NCI-H2029 (cell line): ENCODE measurements at regions not wholly inside any gene's neighbourhood (a gene's known extent, or its start where the extent isn't known, plus 50 kb on each side); places are given as distances from the start of the nearest gene placed in this dataset.
"Not testable (repeated sequence)": the region's sequence is repeated elsewhere in the genome, so short reads cannot be mapped to it uniquely, and the experiment has no call there.

Experiments used
- DNase-seq: peaks from one replicate; lab custom pipeline; 2025; lab: John Stamatoyannopoulos, UW

DNA sequence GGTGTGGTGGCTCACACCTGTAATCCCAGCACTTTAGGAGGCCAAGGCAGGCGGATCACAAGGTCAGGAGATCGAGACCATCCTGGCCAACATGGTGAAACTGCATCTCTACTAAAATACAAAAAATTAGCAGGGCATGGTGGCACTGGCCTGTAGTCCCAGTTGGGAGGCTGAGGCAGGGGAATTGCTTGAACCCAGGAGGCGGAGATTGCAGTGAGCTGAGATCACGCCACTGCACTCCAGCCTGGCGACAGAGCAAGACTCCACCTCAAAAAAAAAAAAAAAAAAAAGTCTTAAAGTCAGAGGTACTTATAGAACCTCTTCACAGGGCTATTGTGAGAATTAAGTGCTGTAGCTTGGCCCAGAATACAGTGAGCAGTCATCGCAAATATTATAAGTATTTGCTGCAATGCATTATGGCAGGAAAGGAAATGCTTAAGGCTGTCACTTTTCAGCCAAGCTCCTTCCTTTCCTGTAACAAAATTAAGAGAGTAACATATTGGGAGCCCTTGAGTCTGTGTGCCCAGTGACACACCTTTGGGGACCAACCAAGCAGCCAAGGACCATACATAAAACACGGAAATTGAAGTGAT is 110.9 kb upstream of the HAND1 start:
- not testable (repeated sequence) for DNase-seq

DNA sequence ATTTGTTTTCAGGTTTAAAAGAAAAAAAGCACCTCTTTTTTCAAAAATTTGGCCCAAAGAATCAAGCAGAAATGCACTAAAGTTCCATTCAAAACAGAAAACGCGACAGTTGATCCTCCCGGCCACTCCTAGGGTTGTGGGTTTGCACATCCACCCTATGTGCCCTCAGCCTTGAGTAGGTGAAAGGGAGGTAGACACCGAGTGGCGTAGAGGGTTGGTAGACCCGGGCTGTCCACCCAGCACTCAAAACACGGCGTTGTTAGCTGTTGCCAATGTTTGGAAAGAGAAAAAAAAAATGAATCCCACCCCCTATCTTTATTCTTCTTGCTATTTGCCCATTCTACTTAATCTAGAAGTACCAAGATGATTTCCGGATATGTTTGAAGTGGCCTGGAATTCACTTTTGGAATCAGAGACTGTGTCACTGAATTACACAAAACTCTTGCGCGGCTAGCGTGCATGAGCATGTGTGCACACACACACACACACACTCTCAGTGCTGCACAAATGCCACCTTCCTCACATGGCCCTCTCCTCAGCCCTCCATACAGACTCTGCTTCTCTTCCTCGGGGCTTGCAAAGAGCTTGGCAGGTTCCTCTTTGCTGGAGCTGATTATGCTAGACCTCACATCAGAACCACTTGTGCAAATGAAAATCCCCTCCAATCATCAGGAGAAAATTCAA is 110.2 kb upstream of the HAND1 start:
- no peak for DNase-seq

DNA sequence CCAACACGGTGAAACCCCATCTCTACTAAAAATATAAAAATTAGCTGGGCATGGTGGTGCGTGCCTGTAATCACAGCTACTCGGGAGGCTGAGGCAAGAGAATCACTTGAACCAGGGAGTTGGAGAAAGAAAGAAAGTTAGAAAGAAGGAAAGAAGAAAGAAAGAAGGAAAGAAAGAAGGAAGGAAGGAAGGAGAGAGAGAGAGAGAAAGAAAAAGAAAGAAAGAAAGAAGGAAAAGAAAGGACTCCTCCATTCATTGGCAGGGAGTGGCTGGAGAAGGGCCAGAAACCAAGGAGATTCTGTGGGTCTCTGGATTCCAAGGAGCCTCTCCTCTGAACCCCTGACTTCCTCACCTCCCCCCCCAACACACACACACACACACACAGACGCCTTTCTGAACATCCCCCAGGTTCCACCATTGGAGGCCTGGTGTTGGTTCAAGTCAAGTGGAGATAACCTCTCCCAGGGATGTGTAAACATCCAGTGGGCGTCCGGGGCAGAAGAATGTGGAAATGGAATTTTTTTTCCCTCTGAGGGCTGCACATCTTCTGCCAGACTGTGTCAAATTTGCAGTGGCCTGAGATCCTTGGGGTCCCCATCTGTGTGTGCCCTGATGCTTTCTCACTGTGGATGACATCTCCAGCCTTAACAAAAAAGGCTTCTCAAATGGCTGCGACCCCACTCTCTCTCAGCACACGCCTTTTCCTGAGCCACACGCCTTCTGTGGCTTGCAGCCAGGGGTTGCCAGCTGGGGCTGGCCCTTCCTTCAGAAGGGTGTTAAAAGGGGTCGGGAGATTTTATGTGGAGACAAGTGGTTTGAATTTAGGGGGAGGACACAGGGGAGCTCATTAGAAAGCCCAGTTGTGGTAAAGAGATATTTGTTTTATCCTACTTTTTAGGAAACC is 109.3 kb upstream of the HAND1 start:
- no peak for DNase-seq

DNA sequence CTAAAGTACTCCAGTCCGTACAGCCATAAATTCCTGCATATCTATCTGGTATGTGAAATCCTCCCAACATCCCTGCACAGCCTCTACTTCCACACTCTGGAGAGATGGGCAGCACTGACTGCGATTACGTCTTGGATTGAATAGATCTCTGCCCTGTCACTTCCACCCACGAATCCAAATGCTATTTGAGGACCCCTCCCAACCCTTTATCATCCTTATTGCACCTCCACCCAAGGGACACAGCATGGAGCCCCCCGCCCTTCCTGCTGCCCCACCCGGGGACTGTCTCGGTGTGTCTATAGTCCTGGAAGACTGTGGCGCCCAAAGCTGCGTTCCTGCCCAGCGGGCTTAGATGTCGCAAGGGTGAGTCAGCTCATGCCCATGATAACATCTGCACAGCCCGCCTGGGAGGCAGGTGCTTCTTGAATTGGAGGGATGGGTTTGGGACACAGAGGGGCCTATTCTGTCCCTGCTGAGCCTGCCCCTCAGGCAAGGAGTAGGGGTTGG is 105.7 kb upstream of the HAND1 start:
- no peak for DNase-seq

- no peak for DNase-seq
These were observed 102.4 kb upstream of the HAND1 start for GRCh38 chr5:154580422-154580821.

GRCh38 chr5:154577416-154577815 is 99.4 kb upstream of the HAND1 start:
- no peak for DNase-seq

GRCh38 chr5:154576429-154576806 is 98.4 kb upstream of the HAND1 start:
- DNase-seq: no peak

DNA sequence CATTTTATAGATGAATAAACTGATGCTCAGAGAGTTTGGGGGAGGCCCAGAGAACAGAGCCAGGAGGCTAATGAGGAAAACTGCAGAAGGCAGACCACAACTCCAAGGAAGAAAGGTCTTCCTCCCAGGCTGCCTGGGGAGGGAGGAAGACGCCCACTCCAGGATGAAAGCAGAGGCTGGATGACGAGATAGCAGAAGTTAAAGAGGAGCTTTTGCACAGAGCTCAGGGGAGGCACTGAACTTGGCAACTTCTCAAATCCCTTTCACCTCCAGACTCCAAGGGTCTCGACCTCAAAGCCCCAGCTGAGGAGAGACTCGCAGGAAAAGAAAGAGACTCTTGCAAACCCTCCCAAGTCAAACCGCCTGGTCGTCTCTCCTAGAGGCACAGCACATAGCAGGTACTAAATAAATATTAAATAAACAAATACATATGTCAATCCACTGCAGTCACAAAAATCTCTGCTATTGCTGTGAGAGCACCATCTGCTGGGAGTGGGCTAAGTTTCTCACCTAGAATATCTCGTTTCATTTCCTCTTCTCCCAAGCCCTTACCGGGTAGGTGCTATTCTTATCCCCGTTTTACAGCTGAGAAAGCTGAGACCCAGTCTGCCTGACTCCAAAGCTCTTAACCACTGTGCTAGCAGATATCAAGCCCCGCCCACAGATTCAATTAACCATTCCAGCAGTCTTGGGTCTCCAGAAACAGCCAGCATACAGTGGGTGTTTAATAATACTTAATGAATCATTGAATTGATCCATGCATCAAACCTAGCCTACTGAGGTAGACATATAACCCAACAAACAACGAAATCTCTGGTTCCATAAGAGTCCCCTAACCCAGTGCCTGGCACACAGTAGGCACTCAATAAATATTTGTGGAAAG is 97.8 kb upstream of the HAND1 start:
- peak; percentile 27 for DNase-seq

DNA sequence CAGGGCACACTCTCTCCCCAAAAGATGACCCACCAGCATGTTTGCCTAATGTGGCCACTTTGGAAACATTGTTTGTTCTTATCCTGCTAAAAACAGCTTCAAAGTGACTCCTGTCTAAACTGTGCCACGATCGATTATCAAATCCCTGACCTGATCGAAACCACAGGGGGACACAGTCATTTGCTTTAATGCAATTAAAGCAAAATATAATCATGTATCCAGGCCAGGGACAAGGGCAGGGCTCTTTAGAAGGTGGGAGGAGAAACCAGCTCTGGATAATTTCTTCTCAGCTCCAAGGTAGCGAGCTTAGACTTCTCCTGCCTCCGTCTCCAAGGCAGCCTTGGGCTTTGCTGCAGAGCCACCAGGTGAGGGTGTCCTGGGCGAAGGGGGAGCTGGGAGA is 95.0 kb upstream of the HAND1 start:
- no peak for DNase-seq

DNA sequence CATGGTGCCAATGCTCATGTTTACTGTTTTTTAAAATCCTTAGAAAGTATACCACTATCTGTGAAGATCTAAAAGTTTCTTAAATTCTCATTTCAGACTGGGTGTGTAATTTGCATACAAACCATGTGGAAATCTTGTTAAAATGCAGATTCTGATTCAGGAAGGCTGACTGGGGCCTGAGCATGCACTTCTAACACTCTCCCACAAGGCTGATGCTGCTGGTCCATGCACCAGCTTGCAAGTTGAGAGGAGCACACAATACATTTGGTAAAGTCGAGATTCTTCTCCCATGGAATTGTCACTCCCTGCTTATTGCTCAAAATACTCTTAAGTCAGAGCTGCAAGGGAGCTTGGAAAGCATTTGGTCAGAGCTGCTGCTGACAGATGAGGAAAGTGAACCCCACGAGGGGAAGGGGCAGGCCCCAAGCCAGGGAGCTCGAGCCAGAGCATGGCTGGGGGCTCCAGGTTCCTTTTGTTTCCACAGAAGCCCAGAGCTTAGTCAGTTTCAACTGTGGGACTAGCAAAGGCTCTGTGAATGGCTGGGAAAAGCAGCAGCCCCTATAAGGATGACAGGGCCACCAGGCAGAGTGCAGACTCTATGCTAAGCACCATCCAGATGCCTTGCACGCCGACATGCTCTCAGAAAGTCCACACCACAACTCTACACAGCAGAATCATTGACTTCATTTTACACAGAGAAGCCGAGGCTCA is 93.5 kb upstream of the HAND1 start:
- DNase-seq: no peak

DNA sequence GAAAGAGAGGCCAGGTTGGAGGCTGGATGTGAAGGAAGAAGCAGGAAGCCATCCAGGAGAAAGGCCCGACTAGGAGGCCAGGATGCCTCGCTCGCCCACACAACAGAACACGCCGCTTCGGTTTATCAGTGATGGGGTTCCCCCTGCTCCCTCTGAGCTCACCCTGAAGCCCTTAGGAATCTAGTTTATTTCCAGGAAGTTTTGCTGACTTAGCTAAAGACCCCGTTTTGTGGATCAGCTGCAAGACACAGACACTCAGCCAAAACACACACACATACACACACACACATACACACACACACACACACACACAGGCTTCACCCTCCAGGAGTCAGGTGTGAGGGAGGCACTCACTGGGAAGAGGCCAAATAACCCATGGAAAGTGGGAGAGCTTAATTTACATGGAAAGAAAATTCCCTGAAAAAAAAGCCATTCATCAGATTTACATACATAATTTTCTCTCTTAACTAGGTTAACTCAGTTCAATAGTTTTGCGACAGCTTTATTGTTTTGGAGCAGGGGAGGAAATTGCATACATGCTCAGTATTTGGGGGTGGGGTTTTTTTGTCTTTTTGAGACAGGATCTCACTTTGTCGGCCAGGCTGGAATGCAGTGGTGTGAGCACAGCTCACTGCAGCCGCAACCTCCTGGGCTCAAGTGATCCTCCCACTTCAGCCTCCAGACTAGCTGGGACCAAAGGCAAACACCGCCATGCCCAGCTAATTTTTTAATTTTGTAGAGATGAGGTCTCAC is 92.7 kb upstream of the HAND1 start:
- no peak for DNase-seq

DNA sequence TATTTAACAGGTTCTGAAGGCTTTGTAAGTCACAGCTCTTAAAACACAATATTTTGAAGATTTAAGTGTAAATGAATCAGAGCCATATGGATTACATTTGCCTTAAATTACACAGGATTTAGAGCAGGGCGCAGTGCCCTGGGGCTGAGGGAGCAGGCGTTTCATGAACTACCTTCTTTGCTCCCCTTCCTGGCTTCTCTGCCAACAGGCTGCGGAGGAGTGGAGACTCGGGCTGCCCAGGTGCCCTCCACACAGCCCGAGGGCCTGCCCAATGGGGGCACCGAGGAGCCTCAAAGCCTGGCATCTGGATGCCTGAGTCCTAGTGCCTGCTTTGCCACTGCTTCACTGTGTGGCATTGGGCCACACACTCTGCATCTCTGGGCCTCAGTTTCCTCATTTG is 90.6 kb upstream of the HAND1 start:
- no peak for DNase-seq

DNA sequence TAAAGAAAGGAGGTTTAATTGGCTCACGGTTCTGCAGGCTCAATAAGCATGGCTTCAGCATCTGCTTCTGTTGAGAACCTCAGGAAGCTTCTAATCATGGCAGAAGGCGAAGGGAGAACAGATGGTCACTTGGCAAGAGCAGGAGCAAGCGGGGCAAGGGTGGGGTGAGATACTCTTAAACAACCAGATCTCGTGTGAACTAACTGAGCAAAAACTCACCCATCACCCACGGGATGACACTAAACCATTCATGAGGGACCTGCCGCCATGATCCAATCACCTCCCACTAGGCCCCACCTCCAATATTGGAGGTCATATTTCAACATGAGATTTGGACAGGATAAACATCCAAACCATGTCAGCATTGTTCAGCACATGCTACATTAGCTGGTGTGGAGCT is 89.1 kb upstream of the HAND1 start:
- DNase-seq: no peak

GRCh38 chr5:154566146-154566680 is 88.2 kb upstream of the HAND1 start:
- no peak for DNase-seq

- DNase-seq: no peak
These were observed 87.1 kb upstream of the HAND1 start for GRCh38 chr5:154565123-154565522.

GRCh38 chr5:154562244-154562880 is 84.3 kb upstream of the HAND1 start:
- DNase-seq: no peak

- no peak for DNase-seq
These were observed 81.6 kb upstream of the HAND1 start for GRCh38 chr5:154559398-154560276.

DNA sequence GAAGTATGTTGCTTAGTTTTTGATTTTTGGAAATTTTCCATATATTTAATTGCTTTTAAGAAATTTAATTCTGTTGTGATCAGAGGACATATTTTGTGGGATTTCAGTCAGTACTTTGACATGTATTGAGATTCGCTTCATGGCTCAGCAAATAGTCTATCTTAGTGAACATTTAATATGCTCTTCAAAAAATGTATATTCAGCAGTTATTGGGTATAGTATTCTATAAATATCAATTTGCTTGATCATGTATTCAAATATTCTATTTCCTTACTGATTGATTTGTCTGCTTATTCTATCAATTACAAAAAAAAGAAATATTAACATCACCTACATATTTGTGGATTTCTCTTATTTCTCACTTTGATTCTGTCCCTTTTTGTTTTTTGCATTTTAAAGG is 79.5 kb upstream of the HAND1 start:
- no peak for DNase-seq

- DNase-seq: no peak
These were observed 69.5 kb upstream of the HAND1 start for GRCh38 chr5:154547551-154547950.
